K562 (cell line): ENCODE measurements at regions not wholly inside any gene's neighbourhood (a gene's known extent, or its start where the extent isn't known, plus 50 kb on each side); places are given as distances from the start of the nearest gene placed in this dataset.

Experiments
- BCLAF1 ChIP-seq, 2 experiments: fragments of 450-650 bp in 1 of 2; IDR thresholded peaks; 2 replicates each; pipeline ENCODE4 v1.6.1; 2011 to 2017; ENCODE audit warnings: low read depth in 2 of 2, antibody characterized with exemption in 1 of 2, borderline replicate concordance in 1 of 2, low read length in 1 of 2, mild to moderate bottlenecking in 1 of 2, mixed read lengths in 1 of 2; ENCODE audit not compliant: control insufficient read depth in 1 of 2
- HES1 ChIP-seq: fragments of 450-650 bp; IDR thresholded peaks from 2 replicates; pipeline ENCODE4 v1.6.1; 2016; ENCODE audit warnings: low read depth, mild to moderate bottlenecking, moderate library complexity
- KAT2B ChIP-seq: IDR thresholded peaks from one replicate; pipeline ENCODE4 v1.6.1; 2012; ENCODE audit warnings: low read depth, mild to moderate bottlenecking, control low read depth, inconsistent platforms, low read length, moderate library complexity
- SAFB2 ChIP-seq: fragments of 200-400 bp; formaldehyde crosslinking; IDR thresholded peaks from 2 replicates; pipeline ENCODE4 v1.6.1; 2018; ENCODE audit warnings: borderline replicate concordance, low read length, low read depth, moderate library complexity; ENCODE audit not compliant: severe bottlenecking
- SIX5 ChIP-seq, 2 experiments: IDR thresholded peaks; 2 replicates each; pipeline ENCODE4 v1.6.1; 2011; ENCODE audit warnings: low read length in 2 of 2, borderline replicate concordance in 1 of 2, low read depth in 1 of 2, mild to moderate bottlenecking in 1 of 2, moderate library complexity in 1 of 2; ENCODE audit not compliant: insufficient read depth in 1 of 2
- THAP7 ChIP-seq: fragments of 250-450 bp; sonication (Bioruptor Pico); IDR thresholded peaks from 2 replicates; pipeline ENCODE4 v1.5.0; 2021
- ZNF511 ChIP-seq: sonication (generic); formaldehyde crosslinking; IDR thresholded peaks from 2 replicates; pipeline ENCODE4 v1.8.0; 2022; ENCODE audit warnings: mild to moderate bottlenecking, missing genetic modification reagents

GRCh38 chr1:219772265-219773036, 155.9 kb downstream of the SLC30A10 start (continued):
- TF ChIP-seq SAFB2 (no peak), THAP7 (CRISPR knock-in tag) (no peak), KAT2B (no peak), ZNF511 (no peak), SIX5 (IDR thresholded peaks at IDR 0.05; ENCODE audit: borderline replicate concordance in 1 of 2, insufficient read depth in 1 of 2, low read depth in 1 of 2, low read length in 2 of 2) (no peak), BCLAF1 (IDR thresholded peaks at IDR 0.05; ENCODE audit: borderline replicate concordance in 1 of 2, control insufficient read depth in 1 of 2, low read depth in 2 of 2, low read length in 1 of 2) (no peak), HES1 (no peak)
